Activated naive CD4-positive, alpha-beta T cell treated with anti-CD3 and anti-CD28 coated beads for 36 hours (primary cell): ENCODE measurements at regions not wholly inside any gene's neighbourhood (a gene's known extent, or its start where the extent isn't known, plus 50 kb on each side); places are given as distances from the start of the nearest gene placed in this dataset.
A peak's percentile ranks its signal among the peaks of the same experiment; 100 is the strongest.

Experiments
- CTCF ChIA-PET: fragments of 350-600 bp; sonication (Branson Sonifier 250); formaldehyde crosslinking; loops from one replicate; lab custom pipeline; 2021; ENCODE audit warnings: antibody characterized with exemption; lab: Charles Lee
- DNase-seq: peaks from one replicate; pipeline ENCODE4 v3.0.0-alpha.2; 2020
- H3K27ac Mint-ChIP-seq: one replicate; pipeline ENCODE4 v1.8.0; 2021; ENCODE audit warnings: mild to moderate bottlenecking, mixed read lengths
- H3K27me3 Mint-ChIP-seq: one replicate; pipeline ENCODE4 v1.8.0; 2021; ENCODE audit warnings: low read depth, mixed read lengths
- H3K36me3 Mint-ChIP-seq: one replicate; pipeline ENCODE4 v1.8.0; 2021; ENCODE audit warnings: low read depth, mixed read lengths
- H3K4me1 Mint-ChIP-seq: one replicate; pipeline ENCODE4 v1.8.0; 2021; ENCODE audit warnings: low read depth, mixed read lengths
- H3K4me3 Mint-ChIP-seq: one replicate; pipeline ENCODE4 v1.8.0; 2021; ENCODE audit warnings: mild to moderate bottlenecking, moderate library complexity, mixed read lengths
- H3K9me3 Mint-ChIP-seq: one replicate; pipeline ENCODE4 v1.8.0; 2021; ENCODE audit warnings: mixed read lengths
- intact Hi-C: fragments of 100-400 bp; cut with micrococcal nuclease; formaldehyde crosslinking; loops from one replicate; pipeline ENCODE4 v1.15.1; 2023

- Mint-ChIP-seq H3K27me3 (no peaks in the 10 kb centered on the region), H3K36me3 (no peaks in the 10 kb centered on the region), H3K4me1 (no peaks in the 10 kb centered on the region), H3K4me3 (no peak overlapping the region), H3K9me3 (no peaks in the 10 kb centered on the region), H3K27ac (no peak overlapping the region)
- no peak for DNase-seq
- intact Hi-C loops, result no loop called here
- CTCF ChIA-PET, result no interaction called here
Observed at GRCh38 chr15:69797615-69798014, 300.1 kb downstream of the TLE3 start.

GRCh38 chr15:69798481-69799250 lies 299.1 kb downstream of the TLE3 start:
- H3K27ac Mint-ChIP-seq, result no peak overlapping the region
- no peaks in the 10 kb centered on the region for H3K36me3 Mint-ChIP-seq
- intact Hi-C loops, result no loop called here
- H3K4me3 Mint-ChIP-seq, result no peak overlapping the region
- H3K27me3 Mint-ChIP-seq, result no peaks in the 10 kb centered on the region
- H3K9me3 Mint-ChIP-seq, result no peaks in the 10 kb centered on the region
- no peaks in the 10 kb centered on the region for H3K4me1 Mint-ChIP-seq
- CTCF ChIA-PET, result interaction anchor here (0.5 to 0.6 kb wide), 2 partner anchors 146 to 1041 kb away, joined by 3 to 4 read pairs; no protein-coding TSS in a partner anchor
- DNase-seq, result no peak

- no peak overlapping the region for H3K27ac Mint-ChIP-seq
- intact Hi-C loops, result no loop called here
- H3K27me3 Mint-ChIP-seq, result no peaks in the 10 kb centered on the region
- DNase-seq, result no peak
- no peaks in the 10 kb centered on the region for H3K36me3 Mint-ChIP-seq
- H3K4me3 Mint-ChIP-seq, result no peak overlapping the region
- no peaks in the 10 kb centered on the region for H3K4me1 Mint-ChIP-seq
- H3K9me3 Mint-ChIP-seq, result no peaks in the 10 kb centered on the region
- CTCF ChIA-PET, result no interaction called here
Observed at GRCh38 chr15:69801144-69801543, 296.6 kb downstream of the TLE3 start.

GRCh38 chr15:69802432-69802831 lies 295.3 kb downstream of the TLE3 start:
- no peak for DNase-seq
- no peak overlapping the region for H3K4me3 Mint-ChIP-seq
- no peak overlapping the region for H3K27ac Mint-ChIP-seq
- H3K9me3 Mint-ChIP-seq, result no peaks in the 10 kb centered on the region
- intact Hi-C loops, result no loop called here
- H3K36me3 Mint-ChIP-seq, result no peaks in the 10 kb centered on the region
- H3K4me1 Mint-ChIP-seq, result peaks cover 4% of the 10 kb centered on the region
- no peaks in the 10 kb centered on the region for H3K27me3 Mint-ChIP-seq
- CTCF ChIA-PET, result no interaction called here

- intact Hi-C loops, result no loop called here
Observed at GRCh38 chr15:69804786-69805185, 292.9 kb downstream of the TLE3 start.

GRCh38 chr15:69805248-69805953 lies 292.3 kb downstream of the TLE3 start:
- peaks cover 2% of the 10 kb centered on the region for H3K27me3 Mint-ChIP-seq
- H3K9me3 Mint-ChIP-seq, result no peaks in the 10 kb centered on the region
- peaks cover 14% of the 10 kb centered on the region for H3K4me1 Mint-ChIP-seq
- H3K36me3 Mint-ChIP-seq, result no peaks in the 10 kb centered on the region
- H3K4me3 Mint-ChIP-seq, result no peak overlapping the region
- H3K27ac Mint-ChIP-seq, result no peak overlapping the region
- DNase-seq, result no peak
- CTCF ChIA-PET, result no interaction called here
- intact Hi-C loops, result no loop called here

More at GRCh38 chr15:69804786-69805185, 292.9 kb downstream of the TLE3 start:
- peaks cover 2% of the 10 kb centered on the region for H3K27me3 Mint-ChIP-seq
- H3K9me3 Mint-ChIP-seq, result no peaks in the 10 kb centered on the region
- CTCF ChIA-PET, result no interaction called here
- H3K4me3 Mint-ChIP-seq, result no peak overlapping the region
- no peaks in the 10 kb centered on the region for H3K36me3 Mint-ChIP-seq
- H3K4me1 Mint-ChIP-seq, result peaks cover 14% of the 10 kb centered on the region
- no peak overlapping the region for H3K27ac Mint-ChIP-seq
- DNase-seq, result no peak

GRCh38 chr15:69806287-69806915 lies 291.3 kb downstream of the TLE3 start:
- Mint-ChIP-seq H3K27ac (no peak overlapping the region), H3K4me3 (no peak overlapping the region), H3K27me3 (peaks cover 2% of the 10 kb centered on the region), H3K36me3 (no peaks in the 10 kb centered on the region), H3K9me3 (no peaks in the 10 kb centered on the region), H3K4me1 (peaks cover 14% of the 10 kb centered on the region)
- intact Hi-C loops, result no loop called here
- no peak for DNase-seq
- CTCF ChIA-PET, result no interaction called here

- H3K4me3 Mint-ChIP-seq, result no peak overlapping the region
- H3K36me3 Mint-ChIP-seq, result no peaks in the 10 kb centered on the region
- peaks cover 2% of the 10 kb centered on the region for H3K27me3 Mint-ChIP-seq
- H3K4me1 Mint-ChIP-seq, result peaks cover 14% of the 10 kb centered on the region
- no peaks in the 10 kb centered on the region for H3K9me3 Mint-ChIP-seq
- peak; percentile 63 for DNase-seq
- CTCF ChIA-PET, result interaction anchor here (0.7 kb wide), 1 partner anchor 329 kb away, joined by 4 read pairs; no protein-coding TSS in a partner anchor
- intact Hi-C loops, result loop anchor here (1.0 to 2.0 kb wide), 2 partner anchors 45 to 49 kb away; no protein-coding TSS in a partner anchor
- H3K27ac Mint-ChIP-seq, result peak overlapping the region; percentile 25
Observed at GRCh38 chr15:69807721-69808120, 290.0 kb downstream of the TLE3 start.

- intact Hi-C loops, result loop anchor here (2.0 kb wide), 1 partner anchor 50 kb away; no protein-coding TSS in a partner anchor
- H3K4me3 Mint-ChIP-seq, result no peak overlapping the region
- peaks cover 2% of the 10 kb centered on the region for H3K27me3 Mint-ChIP-seq
- H3K27ac Mint-ChIP-seq, result no peak overlapping the region
- no peak for DNase-seq
- H3K36me3 Mint-ChIP-seq, result no peaks in the 10 kb centered on the region
- H3K4me1 Mint-ChIP-seq, result peaks cover 14% of the 10 kb centered on the region
- H3K9me3 Mint-ChIP-seq, result no peaks in the 10 kb centered on the region
- CTCF ChIA-PET, result interaction anchor here (0.7 kb wide), 1 partner anchor 330 kb away, joined by 4 read pairs; no protein-coding TSS in a partner anchor
Observed at GRCh38 chr15:69808756-69809155, 289.0 kb downstream of the TLE3 start.

- peak; percentile 34 for DNase-seq
- intact Hi-C loops, result loop anchor here (2.0 kb wide), 1 partner anchor 51 kb away; no protein-coding TSS in a partner anchor
- peaks cover 2% of the 10 kb centered on the region for H3K27me3 Mint-ChIP-seq
- CTCF ChIA-PET, result no interaction called here
- H3K9me3 Mint-ChIP-seq, result no peaks in the 10 kb centered on the region
- H3K36me3 Mint-ChIP-seq, result no peaks in the 10 kb centered on the region
- H3K4me1 Mint-ChIP-seq, result peaks cover 14% of the 10 kb centered on the region
- no peak overlapping the region for H3K4me3 Mint-ChIP-seq
- no peak overlapping the region for H3K27ac Mint-ChIP-seq
Observed at GRCh38 chr15:69809421-69809820, 288.3 kb downstream of the TLE3 start.

- peaks cover 14% of the 10 kb centered on the region for H3K4me1 Mint-ChIP-seq
- H3K27me3 Mint-ChIP-seq, result peaks cover 2% of the 10 kb centered on the region
- no peak overlapping the region for H3K27ac Mint-ChIP-seq
- H3K4me3 Mint-ChIP-seq, result no peak overlapping the region
- DNase-seq, result no peak
- intact Hi-C loops, result no loop called here
- H3K36me3 Mint-ChIP-seq, result no peaks in the 10 kb centered on the region
- CTCF ChIA-PET, result no interaction called here
- no peaks in the 10 kb centered on the region for H3K9me3 Mint-ChIP-seq
Observed at GRCh38 chr15:69810431-69811354, 287.0 kb downstream of the TLE3 start.
